Hepatocyte (in vitro differentiated cells): ENCODE measurements at regions not wholly inside any gene's neighbourhood (a gene's known extent, or its start where the extent isn't known, plus 50 kb on each side); places are given as distances from the start of the nearest gene placed in this dataset.

Source experiments
- DNase-seq: peaks from one replicate; pipeline ENCODE4 v3.0.0-alpha.2; 2016; ENCODE audit warnings: low spot score
- H2AFZ ChIP-seq: fragments of 200-600 bp; sonication (generic); 2 replicates; pipeline ENCODE4 v1.6.0; 2016; ENCODE audit warnings: antibody characterized with exemption, mild to moderate bottlenecking
- H3K27ac ChIP-seq: fragments of 200-600 bp; sonication (generic); 2 replicates; pipeline ENCODE4 v1.5.1; 2016; ENCODE audit warnings: mild to moderate bottlenecking
- H3K27me3 ChIP-seq: fragments of 200-600 bp; sonication (generic); 2 replicates; pipeline ENCODE4 v1.6.1; 2016
- H3K36me3 ChIP-seq: fragments of 200-600 bp; sonication (generic); replicated peaks from 2 replicates; pipeline ENCODE4 v1.5.1; 2016; ENCODE audit warnings: low read depth; ENCODE audit not compliant: insufficient read depth
- H3K4me1 ChIP-seq: fragments of 200-600 bp; sonication (generic); 2 replicates; pipeline ENCODE4 v1.5.1; 2016; ENCODE audit warnings: mild to moderate bottlenecking, moderate library complexity; ENCODE audit not compliant: insufficient read depth
- H3K4me2 ChIP-seq: fragments of 200-600 bp; sonication (generic); 2 replicates; pipeline ENCODE4 v1.6.0; 2016
- H3K4me3 ChIP-seq: fragments of 200-600 bp; sonication (generic); 2 replicates; pipeline ENCODE4 v1.5.1; 2016; ENCODE audit warnings: mild to moderate bottlenecking
- H3K79me2 ChIP-seq: fragments of 200-600 bp; sonication (generic); 2 replicates; pipeline ENCODE4 v1.6.0; 2017; ENCODE audit warnings: mild to moderate bottlenecking
- H3K9me2 ChIP-seq: fragments of 200-600 bp; sonication (generic); replicated peaks from 2 replicates; pipeline ENCODE4 v1.6.0; 2017; ENCODE audit warnings: mild to moderate bottlenecking; ENCODE audit not compliant: insufficient read depth
- H3K9me3 ChIP-seq: fragments of 200-600 bp; sonication (generic); 2 replicates; pipeline ENCODE4 v1.5.1; 2016; ENCODE audit warnings: low read depth, mild to moderate bottlenecking
- H4K20me1 ChIP-seq: fragments of 200-600 bp; sonication (generic); 2 replicates; pipeline ENCODE4 v1.6.0; 2016; ENCODE audit warnings: mild to moderate bottlenecking; ENCODE audit not compliant: insufficient read depth, poor library complexity, severe bottlenecking
- EZH2 ChIP-seq: fragments of 200-600 bp; sonication (generic); IDR thresholded peaks from 2 replicates; pipeline ENCODE4 v1.6.1; 2016; ENCODE audit warnings: antibody characterized with exemption, mild to moderate bottlenecking, borderline replicate concordance
- EZH2phosphoT487 ChIP-seq: fragments of 200-600 bp; sonication (generic); IDR thresholded peaks from one replicate; pipeline ENCODE4 v1.6.1; 2018; ENCODE audit warnings: antibody characterized with exemption, mild to moderate bottlenecking, low read depth, moderate library complexity; ENCODE audit not compliant: unreplicated experiment, severe bottlenecking
- WGBS: methylation state at CpG from one replicate; pipeline ENCODE4 v1.1.6; 2016; ENCODE audit warnings: low lambda C conversion rate; ENCODE audit errors: missing lambda C conversion rate; 5-methylcytosine and 5-hydroxymethylcytosine counted together
- TF ChIP-seq, protein P1 (sequence below): fragments of 200-600 bp; sonication (generic); IDR thresholded peaks from 2 replicates; pipeline ENCODE4 v1.5.1; 2016; ENCODE audit warnings: antibody characterized with exemption, mild to moderate bottlenecking; ENCODE audit not compliant: poor library complexity

GRCh38 chr14:44589180-44589579, 82.1 kb upstream of the FSCB start:
- Histone ChIP-seq H3K9me3 (no peaks in the 10 kb centered on the region), H3K36me3 (no peaks in the 10 kb centered on the region), H3K4me2 (no peak overlapping the region), H2AFZ (no peak overlapping the region), H3K4me1 (no peaks in the 10 kb centered on the region), H3K79me2 (no peaks in the 10 kb centered on the region), H4K20me1 (no peaks in the 10 kb centered on the region), H3K9me2 (no peaks in the 10 kb centered on the region), H3K27me3 (no peaks in the 10 kb centered on the region), H3K4me3 (no peak overlapping the region), H3K27ac (no peak overlapping the region)
- 88% methylated on average over 3 of the region's 3 CpGs for WGBS
- no peak for TF ChIP-seq EZH2phosphoT487
- TF ChIP-seq, protein P1, sequence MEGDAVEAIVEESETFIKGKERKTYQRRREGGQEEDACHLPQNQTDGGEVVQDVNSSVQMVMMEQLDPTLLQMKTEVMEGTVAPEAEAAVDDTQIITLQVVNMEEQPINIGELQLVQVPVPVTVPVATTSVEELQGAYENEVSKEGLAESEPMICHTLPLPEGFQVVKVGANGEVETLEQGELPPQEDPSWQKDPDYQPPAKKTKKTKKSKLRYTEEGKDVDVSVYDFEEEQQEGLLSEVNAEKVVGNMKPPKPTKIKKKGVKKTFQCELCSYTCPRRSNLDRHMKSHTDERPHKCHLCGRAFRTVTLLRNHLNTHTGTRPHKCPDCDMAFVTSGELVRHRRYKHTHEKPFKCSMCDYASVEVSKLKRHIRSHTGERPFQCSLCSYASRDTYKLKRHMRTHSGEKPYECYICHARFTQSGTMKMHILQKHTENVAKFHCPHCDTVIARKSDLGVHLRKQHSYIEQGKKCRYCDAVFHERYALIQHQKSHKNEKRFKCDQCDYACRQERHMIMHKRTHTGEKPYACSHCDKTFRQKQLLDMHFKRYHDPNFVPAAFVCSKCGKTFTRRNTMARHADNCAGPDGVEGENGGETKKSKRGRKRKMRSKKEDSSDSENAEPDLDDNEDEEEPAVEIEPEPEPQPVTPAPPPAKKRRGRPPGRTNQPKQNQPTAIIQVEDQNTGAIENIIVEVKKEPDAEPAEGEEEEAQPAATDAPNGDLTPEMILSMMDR, result no peak
- no peak for TF ChIP-seq EZH2
- no peak for DNase-seq

DNA sequence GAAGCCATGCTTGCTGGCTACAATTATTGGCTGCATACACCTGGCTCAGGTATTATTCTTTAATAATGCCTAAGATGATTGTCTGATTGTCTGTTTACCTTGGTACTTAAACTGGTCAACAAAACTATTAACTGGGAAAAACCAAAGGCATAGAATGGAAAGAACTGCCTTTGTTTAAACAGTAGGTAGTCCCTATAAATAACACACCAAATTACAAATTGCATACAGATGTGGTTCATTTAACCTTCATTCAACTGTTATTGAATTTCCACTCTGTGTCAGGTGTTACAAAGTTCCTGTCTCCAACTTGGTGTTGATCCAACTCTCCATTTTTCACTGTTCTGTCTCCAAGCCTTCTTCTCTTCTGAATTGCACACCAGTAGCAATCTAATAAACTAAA, 79.8 kb upstream of the FSCB start:
- no peaks in the 10 kb centered on the region for H4K20me1 ChIP-seq
- no peak for DNase-seq
- H3K79me2 ChIP-seq, result no peaks in the 10 kb centered on the region
- TF ChIP-seq, protein P1, result no peak
- TF ChIP-seq EZH2 (no peak), EZH2phosphoT487 (no peak)
- H3K9me3 ChIP-seq, result no peaks in the 10 kb centered on the region
- no peaks in the 10 kb centered on the region for H3K9me2 ChIP-seq
- H3K27ac ChIP-seq, result no peak overlapping the region
- no peaks in the 10 kb centered on the region for H3K4me1 ChIP-seq
- no peaks in the 10 kb centered on the region for H3K36me3 ChIP-seq
- H3K4me3 ChIP-seq, result no peak overlapping the region
- H2AFZ ChIP-seq, result no peak overlapping the region
- no peak overlapping the region for H3K4me2 ChIP-seq
- no peaks in the 10 kb centered on the region for H3K27me3 ChIP-seq

DNA sequence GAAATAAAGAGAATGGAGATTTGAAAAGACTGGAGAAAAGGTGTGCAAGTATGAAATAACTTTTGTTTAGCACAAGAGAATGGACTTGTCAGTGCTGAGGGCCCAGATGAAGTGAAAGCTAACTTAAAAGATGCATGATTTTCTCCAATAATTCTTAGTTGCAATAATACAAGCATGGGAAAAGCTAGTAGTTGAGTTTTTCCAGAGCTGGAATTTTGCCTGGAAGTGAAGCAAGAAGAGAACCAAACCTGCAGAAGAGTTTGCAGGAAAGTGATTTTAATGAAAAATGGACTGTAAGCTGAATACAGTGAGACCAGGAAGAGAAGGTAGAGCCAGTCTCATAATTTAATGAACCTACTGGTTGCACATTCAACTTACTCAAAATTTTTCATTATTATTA, 69.3 kb upstream of the FSCB start:
- TF ChIP-seq, protein P1, result no peak
- TF ChIP-seq EZH2 (no peak), EZH2phosphoT487 (no peak)
- no peak overlapping the region for H2AFZ ChIP-seq
- H3K4me3 ChIP-seq, result no peak overlapping the region

GRCh38 chr14:44567997-44568396, 60.9 kb upstream of the FSCB start:
- DNase-seq, result no peak
- Histone ChIP-seq H3K79me2 (no peaks in the 10 kb centered on the region), H4K20me1 (no peaks in the 10 kb centered on the region), H3K27ac (no peak overlapping the region), H3K4me2 (no peak overlapping the region), H3K9me3 (no peaks in the 10 kb centered on the region), H3K4me1 (no peaks in the 10 kb centered on the region), H3K27me3 (no peaks in the 10 kb centered on the region), H3K9me2 (no peaks in the 10 kb centered on the region), H2AFZ (no peak overlapping the region), H3K4me3 (no peak overlapping the region), H3K36me3 (no peaks in the 10 kb centered on the region)
- 64% methylated on average over 1 of the region's 1 CpG for WGBS
- no peak for TF ChIP-seq EZH2phosphoT487
- TF ChIP-seq, protein P1, result no peak
- TF ChIP-seq EZH2, result no peak

More for the DNA sequence above, 69.3 kb upstream of the FSCB start:
- no peaks in the 10 kb centered on the region for H3K36me3 ChIP-seq
- no peaks in the 10 kb centered on the region for H3K4me1 ChIP-seq
- no peaks in the 10 kb centered on the region for H3K9me3 ChIP-seq
- H3K27ac ChIP-seq, result no peak overlapping the region
- H3K4me2 ChIP-seq, result no peak overlapping the region
- no peak for DNase-seq
- H3K27me3 ChIP-seq, result no peaks in the 10 kb centered on the region
- no peaks in the 10 kb centered on the region for H4K20me1 ChIP-seq
- no peaks in the 10 kb centered on the region for H3K9me2 ChIP-seq
- H3K79me2 ChIP-seq, result no peaks in the 10 kb centered on the region
